Stimulated activated CD4-positive, alpha-beta T cell treated with anti-CD3 and anti-CD28 coated beads, Interleukin-2, amount 100 ng/mL, for 24 hours (primary cell): ENCODE measurements at regions not wholly inside any gene's neighbourhood (a gene's known extent, or its start where the extent isn't known, plus 50 kb on each side); places are given as distances from the start of the nearest gene placed in this dataset.
"Not testable (repeated sequence)": the region's sequence is repeated elsewhere in the genome, so short reads cannot be mapped to it uniquely, and the experiment has no call there.

ENCODE experiments used
- DNase-seq, 2 donors: peaks; one replicate each; pipeline ENCODE4 v3.0.0-alpha.2; 2020

- not testable (repeated sequence) for DNase-seq
Measured at GRCh38 chr9:66601472-66601871, 299.1 kb upstream of the ZNF658 start.

GRCh38 chr9:66631521-66632046, 268.9 kb upstream of the ZNF658 start:
- DNase-seq: not testable (repeated sequence)

GRCh38 chr9:66647675-66648074, 252.8 kb upstream of the ZNF658 start:
- DNase-seq: not testable (repeated sequence)

- DNase-seq: not testable (repeated sequence)
Measured at GRCh38 chr9:66690242-66690641, 210.3 kb upstream of the ZNF658 start.

GRCh38 chr9:66695561-66696240, 204.8 kb upstream of the ZNF658 start:
- not testable (repeated sequence) for DNase-seq

GRCh38 chr9:66697343-66698065, 203.0 kb upstream of the ZNF658 start:
- not testable (repeated sequence) for DNase-seq

GRCh38 chr9:66698066-66698455, 202.5 kb upstream of the ZNF658 start:
- not testable (repeated sequence) for DNase-seq

- DNase-seq: not testable (repeated sequence)
Measured at GRCh38 chr9:66701411-66702377, 198.8 kb upstream of the ZNF658 start.

GRCh38 chr9:66711553-66711952, 189.0 kb upstream of the ZNF658 start:
- not testable (repeated sequence) for DNase-seq

GRCh38 chr9:66712870-66713269, 187.7 kb upstream of the ZNF658 start:
- DNase-seq: not testable (repeated sequence)

- not testable (repeated sequence) for DNase-seq
Measured at GRCh38 chr9:66713552-66713951, 187.0 kb upstream of the ZNF658 start.

- DNase-seq: not testable (repeated sequence)
Measured at GRCh38 chr9:66720845-66721244, 179.7 kb upstream of the ZNF658 start.

GRCh38 chr9:66727540-66727939, 173.0 kb upstream of the ZNF658 start:
- not testable (repeated sequence) for DNase-seq

GRCh38 chr9:66736686-66737085, 163.8 kb upstream of the ZNF658 start:
- peak in 1 of 2 donors; percentile 11 for DNase-seq

- DNase-seq: not testable (repeated sequence)
Measured at GRCh38 chr9:66738418-66738817, 162.1 kb upstream of the ZNF658 start.

GRCh38 chr9:66740136-66740535, 160.4 kb upstream of the ZNF658 start:
- not testable (repeated sequence) for DNase-seq

GRCh38 chr9:66745846-66746245, 154.7 kb upstream of the ZNF658 start:
- DNase-seq: not testable (repeated sequence)

- DNase-seq: not testable (repeated sequence)
Measured at GRCh38 chr9:66752324-66752923, 148.1 kb upstream of the ZNF658 start.

- not testable (repeated sequence) for DNase-seq
Measured at GRCh38 chr9:66759825-66760492, 140.6 kb upstream of the ZNF658 start.

GRCh38 chr9:66764799-66765493, 135.6 kb upstream of the ZNF658 start:
- DNase-seq: not testable (repeated sequence)

GRCh38 chr9:66765531-66765930, 135.0 kb upstream of the ZNF658 start:
- not testable (repeated sequence) for DNase-seq
